Activated CD8-positive, alpha-beta T cell treated with anti-CD3 and anti-CD28 coated beads for 36 hours (primary cell): ENCODE measurements at regions not wholly inside any gene's neighbourhood (a gene's known extent, or its start where the extent isn't known, plus 50 kb on each side); places are given as distances from the start of the nearest gene placed in this dataset.

ENCODE experiments used
- ATAC-seq: fragments of 200-7000 bp; cut with Tn5 transposase; one replicate; pipeline ENCODE4 v1.10.0; 2021; ENCODE audit warnings: mild to moderate bottlenecking, moderate library complexity
- CTCF ChIA-PET: fragments of 350-600 bp; sonication (Branson Sonifier 250); formaldehyde crosslinking; loops from one replicate; lab custom pipeline; 2021; ENCODE audit warnings: antibody characterized with exemption; lab: Charles Lee
- POLR2A ChIA-PET: fragments of 350-600 bp; sonication (Branson Sonifier 250); formaldehyde crosslinking; loops from one replicate; lab custom pipeline; 2021; ENCODE audit warnings: antibody characterized with exemption; lab: Charles Lee
- DNase-seq: peaks from one replicate; pipeline ENCODE4 v3.0.0-alpha.2; 2020
- H3K27ac Mint-ChIP-seq: one replicate; pipeline ENCODE4 v1.8.0; 2021; ENCODE audit warnings: mild to moderate bottlenecking, mixed read lengths
- H3K27me3 Mint-ChIP-seq: one replicate; pipeline ENCODE4 v1.8.0; 2021; ENCODE audit warnings: mixed read lengths
- H3K36me3 Mint-ChIP-seq: one replicate; pipeline ENCODE4 v1.8.0; 2021; ENCODE audit warnings: low read depth, mixed read lengths
- H3K4me1 Mint-ChIP-seq: one replicate; pipeline ENCODE4 v1.8.0; 2021; ENCODE audit warnings: low read depth, mixed read lengths
- H3K4me3 Mint-ChIP-seq: one replicate; pipeline ENCODE4 v1.8.0; 2021; ENCODE audit warnings: mild to moderate bottlenecking, moderate library complexity, mixed read lengths
- H3K9me3 Mint-ChIP-seq: one replicate; pipeline ENCODE4 v1.8.0; 2021; ENCODE audit warnings: mixed read lengths
- intact Hi-C: fragments of 100-400 bp; cut with micrococcal nuclease; formaldehyde crosslinking; loops from one replicate; pipeline ENCODE4 v1.10.0; 2022
- TF ChIP-seq, protein P1 (sequence below): fragments of 200-600 bp; IDR thresholded peaks from one replicate; pipeline ENCODE4 v1.8.0; 2022; ENCODE audit warnings: antibody characterized with exemption, mild to moderate bottlenecking

DNA sequence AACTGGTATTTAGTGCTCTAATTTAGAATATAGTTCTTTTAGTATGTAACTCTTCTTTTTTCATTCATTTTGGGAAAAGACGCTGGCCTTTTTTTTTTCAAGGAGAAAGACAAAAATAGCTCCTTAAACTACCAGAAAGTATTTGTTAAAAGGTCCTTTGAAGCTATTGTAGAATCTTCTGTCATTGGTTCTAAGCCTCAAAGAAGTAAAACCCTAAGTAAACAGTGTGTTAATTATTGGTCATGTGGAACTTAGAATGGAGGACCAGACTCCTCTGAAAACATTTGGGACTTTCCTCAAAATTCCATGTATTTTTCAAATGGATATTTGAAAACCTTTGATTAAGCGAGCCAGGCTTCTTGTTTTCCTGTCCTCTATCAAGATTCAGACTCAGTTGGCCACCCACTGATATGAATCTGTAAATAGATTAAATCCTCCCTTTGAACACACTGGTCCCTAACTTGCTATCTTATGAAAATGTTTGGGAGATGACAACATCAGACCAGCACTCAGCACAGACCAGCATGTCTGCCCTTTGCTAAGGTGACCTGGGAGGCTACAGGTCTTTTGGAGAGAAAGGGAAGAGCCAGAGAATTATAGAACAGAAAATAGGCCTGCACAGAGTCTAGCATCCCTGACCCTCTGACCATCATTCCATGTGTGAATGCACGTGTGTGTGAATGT lies 120.3 kb upstream of the GATA6 start:
- H3K9me3 Mint-ChIP-seq, result no peaks in the 10 kb centered on the region
- no peak overlapping the region for H3K4me3 Mint-ChIP-seq
- no peak overlapping the region for H3K27ac Mint-ChIP-seq
- ChIA-PET CTCF (no interaction called here), POLR2A (no interaction called here)
- no peaks in the 10 kb centered on the region for H3K4me1 Mint-ChIP-seq
- DNase-seq (no peak), ATAC-seq (no peak)
- TF ChIP-seq, protein P1, sequence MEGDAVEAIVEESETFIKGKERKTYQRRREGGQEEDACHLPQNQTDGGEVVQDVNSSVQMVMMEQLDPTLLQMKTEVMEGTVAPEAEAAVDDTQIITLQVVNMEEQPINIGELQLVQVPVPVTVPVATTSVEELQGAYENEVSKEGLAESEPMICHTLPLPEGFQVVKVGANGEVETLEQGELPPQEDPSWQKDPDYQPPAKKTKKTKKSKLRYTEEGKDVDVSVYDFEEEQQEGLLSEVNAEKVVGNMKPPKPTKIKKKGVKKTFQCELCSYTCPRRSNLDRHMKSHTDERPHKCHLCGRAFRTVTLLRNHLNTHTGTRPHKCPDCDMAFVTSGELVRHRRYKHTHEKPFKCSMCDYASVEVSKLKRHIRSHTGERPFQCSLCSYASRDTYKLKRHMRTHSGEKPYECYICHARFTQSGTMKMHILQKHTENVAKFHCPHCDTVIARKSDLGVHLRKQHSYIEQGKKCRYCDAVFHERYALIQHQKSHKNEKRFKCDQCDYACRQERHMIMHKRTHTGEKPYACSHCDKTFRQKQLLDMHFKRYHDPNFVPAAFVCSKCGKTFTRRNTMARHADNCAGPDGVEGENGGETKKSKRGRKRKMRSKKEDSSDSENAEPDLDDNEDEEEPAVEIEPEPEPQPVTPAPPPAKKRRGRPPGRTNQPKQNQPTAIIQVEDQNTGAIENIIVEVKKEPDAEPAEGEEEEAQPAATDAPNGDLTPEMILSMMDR, result no peak
- H3K36me3 Mint-ChIP-seq, result no peaks in the 10 kb centered on the region
- intact Hi-C loops, result no loop called here
- peaks cover 2% of the 10 kb centered on the region for H3K27me3 Mint-ChIP-seq

GRCh38 chr18:22052405-22053105 lies 116.8 kb upstream of the GATA6 start:
- Mint-ChIP-seq H3K9me3 (no peaks in the 10 kb centered on the region), H3K4me1 (no peaks in the 10 kb centered on the region), H3K27me3 (peaks cover under 1% of the 10 kb centered on the region), H3K36me3 (no peaks in the 10 kb centered on the region), H3K4me3 (no peak overlapping the region), H3K27ac (no peak overlapping the region)
- ChIA-PET POLR2A (no interaction called here), CTCF (no interaction called here)
- DNase-seq, result no peak
- no peak for ATAC-seq
- TF ChIP-seq, protein P1, result no peak
- intact Hi-C loops, result no loop called here

DNA sequence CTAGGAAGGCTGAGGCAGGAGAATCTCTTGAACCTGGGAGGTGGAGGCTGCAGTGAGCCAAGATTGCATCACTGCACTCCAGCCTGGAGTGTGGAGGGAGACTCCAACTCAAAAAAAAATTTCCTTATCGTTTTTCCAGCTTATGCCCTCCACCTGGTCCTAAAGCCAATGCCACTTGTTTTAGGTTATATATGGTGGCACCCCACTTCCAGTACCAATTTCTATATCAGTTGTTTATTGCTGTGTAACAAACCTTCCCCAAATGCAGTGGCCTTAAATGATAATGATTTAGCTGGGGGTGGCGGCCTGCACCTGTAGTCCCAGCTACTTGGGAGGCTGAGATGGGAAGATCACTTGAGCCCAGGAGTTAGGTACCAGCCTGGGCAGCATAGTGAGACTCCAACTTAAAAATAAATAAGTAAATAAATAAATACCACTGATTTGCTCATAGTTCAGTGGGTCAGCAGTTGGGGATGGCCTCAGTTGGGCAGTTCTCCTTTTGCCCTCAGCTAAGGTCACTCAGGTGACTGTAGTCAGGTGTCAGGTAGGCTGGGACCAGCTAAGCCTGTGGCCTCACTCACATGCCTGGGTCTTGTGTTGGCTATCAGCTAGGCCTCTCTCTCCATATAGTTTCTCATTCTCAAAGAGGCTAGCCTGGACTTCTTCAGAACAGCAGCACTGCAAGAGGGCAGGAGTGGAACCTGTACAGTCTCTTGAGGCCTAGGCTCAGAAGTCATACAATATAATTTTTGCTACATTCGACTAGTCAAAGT lies 113.7 kb upstream of the GATA6 start:
- DNase-seq (no peak), ATAC-seq (no peak)
- TF ChIP-seq, protein P1, result no peak
- Mint-ChIP-seq H3K27me3 (no peaks in the 10 kb centered on the region), H3K27ac (no peak overlapping the region), H3K36me3 (no peaks in the 10 kb centered on the region), H3K4me1 (peaks cover 3% of the 10 kb centered on the region), H3K9me3 (no peaks in the 10 kb centered on the region), H3K4me3 (no peak overlapping the region)
- ChIA-PET CTCF (no interaction called here), POLR2A (no interaction called here)
- intact Hi-C loops, result no loop called here

- no peaks in the 10 kb centered on the region for H3K9me3 Mint-ChIP-seq
- no peak for DNase-seq
- ChIA-PET CTCF (no interaction called here), POLR2A (no interaction called here)
- H3K27me3 Mint-ChIP-seq, result no peaks in the 10 kb centered on the region
- intact Hi-C loops, result no loop called here
- H3K4me3 Mint-ChIP-seq, result no peak overlapping the region
- H3K4me1 Mint-ChIP-seq, result peaks cover 3% of the 10 kb centered on the region
- no peaks in the 10 kb centered on the region for H3K36me3 Mint-ChIP-seq
- TF ChIP-seq, protein P1, result no peak
- ATAC-seq, result no peak
- no peak overlapping the region for H3K27ac Mint-ChIP-seq
Measured at GRCh38 chr18:22056950-22057349, 112.4 kb upstream of the GATA6 start.
